GM18511 (cell line): ENCODE measurements at regions not wholly inside any gene's neighbourhood (a gene's known extent, or its start where the extent isn't known, plus 50 kb on each side); places are given as distances from the start of the nearest gene placed in this dataset.

Experiments used
- ATAC-seq: cut with Tn5 transposase; IDR thresholded peaks from one replicate; pipeline ENCODE4 v1.9.1; 2021; ENCODE audit warnings: mild to moderate bottlenecking, moderate library complexity; ENCODE audit not compliant: unreplicated experiment

GRCh38 chr4:11898796-11899195 lies 470.1 kb upstream of the HS3ST1 start:
- ATAC-seq, result no peak

- ATAC-seq, result no peak
Observed at GRCh38 chr4:11895766-11896165, 467.1 kb upstream of the HS3ST1 start.

GRCh38 chr4:11894977-11895376 lies 466.3 kb upstream of the HS3ST1 start:
- ATAC-seq, result no peak

- ATAC-seq, result no peak
Observed at GRCh38 chr4:11894221-11894620, 465.5 kb upstream of the HS3ST1 start.

GRCh38 chr4:11889099-11889498 lies 460.4 kb upstream of the HS3ST1 start:
- no peak for ATAC-seq

- no peak for ATAC-seq
Observed at GRCh38 chr4:11881947-11882346, 453.3 kb upstream of the HS3ST1 start.

GRCh38 chr4:11881364-11881763 lies 452.7 kb upstream of the HS3ST1 start:
- no peak for ATAC-seq

- ATAC-seq, result no peak
Observed at GRCh38 chr4:11878241-11878640, 449.5 kb upstream of the HS3ST1 start.

- ATAC-seq, result no peak
Observed at GRCh38 chr4:11876104-11876503, 447.4 kb upstream of the HS3ST1 start.

- no peak for ATAC-seq
Observed at GRCh38 chr4:11869191-11869870, 440.6 kb upstream of the HS3ST1 start.

GRCh38 chr4:11866391-11866790 lies 437.7 kb upstream of the HS3ST1 start:
- no peak for ATAC-seq

- no peak for ATAC-seq
Observed at GRCh38 chr4:11860996-11861395, 432.3 kb upstream of the HS3ST1 start.

- no peak for ATAC-seq
Observed at GRCh38 chr4:11857881-11858280, 429.2 kb upstream of the HS3ST1 start.

- ATAC-seq, result no peak
Observed at GRCh38 chr4:11847167-11847566, 418.5 kb upstream of the HS3ST1 start.

GRCh38 chr4:11843927-11844326 lies 415.2 kb upstream of the HS3ST1 start:
- no peak for ATAC-seq

GRCh38 chr4:11843340-11843739 lies 414.6 kb upstream of the HS3ST1 start:
- peak; percentile 55 for ATAC-seq

- ATAC-seq, result no peak
Observed at GRCh38 chr4:11842620-11843263, 414.0 kb upstream of the HS3ST1 start.

GRCh38 chr4:11839889-11840288 lies 411.2 kb upstream of the HS3ST1 start:
- ATAC-seq, result no peak

- no peak for ATAC-seq
Observed at GRCh38 chr4:11831739-11832138, 403.0 kb upstream of the HS3ST1 start.

GRCh38 chr4:11824566-11824965 lies 395.9 kb upstream of the HS3ST1 start:
- no peak for ATAC-seq

- ATAC-seq, result no peak
Observed at GRCh38 chr4:11821772-11822430, 393.2 kb upstream of the HS3ST1 start.

GRCh38 chr4:11817088-11817487 lies 388.4 kb upstream of the HS3ST1 start:
- no peak for ATAC-seq
